Prostate gland (tissue), 2 donors: ENCODE measurements at regions not wholly inside any gene's neighbourhood (a gene's known extent, or its start where the extent isn't known, plus 50 kb on each side); places are given as distances from the start of the nearest gene placed in this dataset.
A peak's percentile ranks its signal among the peaks of the same experiment; 100 is the strongest.

Source experiments
- DNase-seq: peaks from one replicate; pipeline ENCODE4 v3.0.0-alpha.2; 2019; ENCODE audit warnings: low spot score
- H3K27ac ChIP-seq, 2 donors: fragments of 200-600 bp; sonication (generic); 2 replicates each; pipeline ENCODE4 v1.5.1; 2017 to 2019
- H3K27me3 ChIP-seq: fragments of 200-600 bp; sonication (generic); replicated peaks from 2 replicates; pipeline ENCODE4 v1.5.1; 2019; ENCODE audit not compliant: insufficient read depth
- H3K36me3 ChIP-seq, 2 donors: fragments of 200-600 bp; sonication (generic); 1 replicate in 1 of 2; 2 replicates in 1 of 2; pipeline versions ENCODE4 v1.5.1 to v1.8.1; 2017 to 2019
- H3K4me1 ChIP-seq: fragments of 200-600 bp; sonication (generic); replicated peaks from 2 replicates; pipeline ENCODE4 v1.5.1; 2019
- H3K4me3 ChIP-seq, 2 donors: fragments of 200-600 bp; sonication (generic); 2 replicates each; pipeline ENCODE4 v1.5.1; 2017 to 2019
- H3K9me3 ChIP-seq: fragments of 200-600 bp; sonication (generic); 2 replicates; pipeline ENCODE4 v1.5.1; 2017
- POLR2A ChIP-seq: fragments of 450-650 bp; IDR thresholded peaks from one replicate; pipeline ENCODE4 v1.6.1; 2016; ENCODE audit warnings: antibody characterized with exemption, mild to moderate bottlenecking
- POLR2AphosphoS5 ChIP-seq: sonication (generic); formaldehyde crosslinking; IDR thresholded peaks from one replicate; pipeline ENCODE4 v1.6.1; 2017; ENCODE audit warnings: antibody characterized with exemption
- WGBS: methylation state at CpG from one replicate; pipeline ENCODE4 v1.1.5; 2018; 5-methylcytosine and 5-hydroxymethylcytosine counted together
- intact Hi-C: fragments of 100-400 bp; cut with DNase I; formaldehyde crosslinking; loops from one replicate; pipeline ENCODE4 v1.14.2; 2022
- TF ChIP-seq, protein P1 (sequence below), 4 experiments: fragments of 200-600 bp in 2 of 4; fragments of 450-650 bp in 2 of 4; sonication (generic) in 2 of 4; IDR thresholded peaks; 1 replicate in 3 of 4; 2 replicates in 1 of 4; pipeline ENCODE4 v1.5.1; 2016 to 2019; ENCODE audit warnings: antibody characterized with exemption in 4 of 4, mild to moderate bottlenecking in 2 of 4, moderate library complexity in 2 of 4

DNA sequence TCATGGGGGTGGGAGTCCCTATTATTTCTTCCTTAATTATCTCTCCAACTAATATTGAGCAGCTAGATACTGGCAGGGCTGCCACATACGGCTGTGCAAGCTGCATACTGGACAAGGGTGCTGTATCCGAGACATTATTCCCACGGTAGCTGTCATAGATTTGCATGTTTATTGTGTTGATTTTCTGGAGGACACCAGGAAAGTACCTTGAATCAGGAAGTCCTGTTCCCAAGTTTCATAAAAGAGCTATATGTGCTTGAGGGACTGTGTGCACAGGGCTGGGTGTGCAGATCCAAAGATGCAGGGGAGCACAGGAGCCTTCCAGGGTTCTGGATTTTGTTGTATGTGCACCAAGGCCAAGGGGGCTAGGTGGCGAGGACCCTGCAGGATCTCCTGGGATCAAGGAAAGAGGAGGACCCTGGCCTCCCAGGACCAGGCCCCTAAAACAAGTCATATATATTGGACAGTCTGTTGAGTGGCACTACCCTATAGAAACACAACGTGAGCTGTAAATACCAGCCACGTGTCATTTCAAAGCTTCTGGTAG is 119.2 kb upstream of the ALDH1A3 start:
- no peaks in the 10 kb centered on the region for H3K36me3 ChIP-seq
- no peaks in the 10 kb centered on the region for H3K9me3 ChIP-seq
- H3K4me3 ChIP-seq: no peak overlapping the region
- H3K4me1 ChIP-seq: peaks cover 11% of the 10 kb centered on the region
- WGBS: 68% methylated on average over 6 of the region's 6 CpGs
- DNase-seq: no peak
- H3K27me3 ChIP-seq: no peaks in the 10 kb centered on the region
- intact Hi-C loops: no loop called here
- peak overlapping the region; percentile 22 to 56 for H3K27ac ChIP-seq
- TF ChIP-seq, protein P1, sequence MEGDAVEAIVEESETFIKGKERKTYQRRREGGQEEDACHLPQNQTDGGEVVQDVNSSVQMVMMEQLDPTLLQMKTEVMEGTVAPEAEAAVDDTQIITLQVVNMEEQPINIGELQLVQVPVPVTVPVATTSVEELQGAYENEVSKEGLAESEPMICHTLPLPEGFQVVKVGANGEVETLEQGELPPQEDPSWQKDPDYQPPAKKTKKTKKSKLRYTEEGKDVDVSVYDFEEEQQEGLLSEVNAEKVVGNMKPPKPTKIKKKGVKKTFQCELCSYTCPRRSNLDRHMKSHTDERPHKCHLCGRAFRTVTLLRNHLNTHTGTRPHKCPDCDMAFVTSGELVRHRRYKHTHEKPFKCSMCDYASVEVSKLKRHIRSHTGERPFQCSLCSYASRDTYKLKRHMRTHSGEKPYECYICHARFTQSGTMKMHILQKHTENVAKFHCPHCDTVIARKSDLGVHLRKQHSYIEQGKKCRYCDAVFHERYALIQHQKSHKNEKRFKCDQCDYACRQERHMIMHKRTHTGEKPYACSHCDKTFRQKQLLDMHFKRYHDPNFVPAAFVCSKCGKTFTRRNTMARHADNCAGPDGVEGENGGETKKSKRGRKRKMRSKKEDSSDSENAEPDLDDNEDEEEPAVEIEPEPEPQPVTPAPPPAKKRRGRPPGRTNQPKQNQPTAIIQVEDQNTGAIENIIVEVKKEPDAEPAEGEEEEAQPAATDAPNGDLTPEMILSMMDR (IDR thresholded peaks at IDR 0.05): no peak
- peak; percentile 46 for TF ChIP-seq POLR2AphosphoS5

DNA sequence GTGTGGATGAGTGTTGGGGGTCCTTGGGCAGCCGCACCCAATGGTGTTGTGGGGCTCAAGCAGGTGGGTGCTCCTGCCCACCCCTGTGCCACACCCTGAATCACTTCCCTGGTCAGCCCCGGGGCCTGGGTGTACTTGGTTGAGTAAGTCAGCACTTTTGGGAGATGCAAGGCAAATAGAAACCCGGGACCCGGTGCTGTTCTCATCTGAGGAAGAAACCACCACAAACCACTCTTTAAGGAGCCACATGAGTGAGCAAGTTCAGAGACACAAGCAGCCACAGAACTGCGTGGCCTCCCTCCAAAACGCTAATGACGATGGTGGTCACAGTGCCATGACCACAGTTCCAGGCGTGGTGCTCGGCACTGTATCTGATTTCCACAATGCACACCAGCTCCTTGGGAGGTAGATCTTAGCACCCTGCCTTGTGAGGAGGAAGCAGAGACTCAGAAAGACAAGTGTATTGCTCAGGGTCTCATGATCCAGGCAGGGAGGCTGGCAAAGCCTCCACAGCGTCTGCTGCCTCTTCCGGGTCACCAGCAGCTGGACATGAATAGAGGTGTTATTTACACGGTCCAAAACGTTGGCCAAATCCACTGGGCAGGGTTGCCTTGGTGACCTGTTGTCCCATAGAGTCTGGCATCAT is 118.2 kb upstream of the ALDH1A3 start:
- DNase-seq: no peak
- intact Hi-C loops: no loop called here
- Histone ChIP-seq H3K36me3 (no peaks in the 10 kb centered on the region), H3K4me3 (no peak overlapping the region), H3K27ac (peak overlapping the region in 1 of 2 donors; percentile 56), H3K4me1 (peaks cover 11% of the 10 kb centered on the region), H3K9me3 (no peaks in the 10 kb centered on the region), H3K27me3 (no peaks in the 10 kb centered on the region)
- TF ChIP-seq, protein P1 (IDR thresholded peaks at IDR 0.05): no peak
- TF ChIP-seq POLR2A (no peak), POLR2AphosphoS5 (no peak)
- 85% methylated on average over 13 of the region's 13 CpGs for WGBS

DNA sequence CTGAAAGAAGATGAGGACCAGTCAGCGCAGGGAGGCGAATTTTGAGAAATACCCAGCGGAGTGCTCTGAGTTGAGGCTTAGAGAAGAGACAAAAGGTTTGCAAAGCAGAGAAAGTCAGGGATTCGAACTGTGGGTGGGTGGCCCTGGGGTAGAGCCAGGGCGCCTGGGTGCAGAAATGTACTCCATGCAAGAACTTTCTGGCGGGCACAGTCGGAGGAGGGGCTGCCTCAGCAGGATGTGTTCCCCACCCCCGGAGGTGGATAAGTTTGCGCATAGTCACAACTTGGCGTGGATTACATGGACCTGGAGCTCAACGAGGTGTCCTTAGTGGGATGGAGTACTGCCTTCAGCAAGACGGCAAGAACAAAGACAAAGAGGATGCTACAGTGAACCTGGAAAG is 117.3 kb upstream of the ALDH1A3 start:
- no peak overlapping the region for H3K27ac ChIP-seq
- H3K4me3 ChIP-seq: no peak overlapping the region
- 85% methylated on average over 12 of the region's 12 CpGs for WGBS
- H3K9me3 ChIP-seq: no peaks in the 10 kb centered on the region
- TF ChIP-seq, protein P1 (IDR thresholded peaks at IDR 0.05): no peak
- intact Hi-C loops: no loop called here
- no peak for DNase-seq
- H3K27me3 ChIP-seq: no peaks in the 10 kb centered on the region
- H3K36me3 ChIP-seq: no peaks in the 10 kb centered on the region
- peaks cover 11% of the 10 kb centered on the region for H3K4me1 ChIP-seq

DNA sequence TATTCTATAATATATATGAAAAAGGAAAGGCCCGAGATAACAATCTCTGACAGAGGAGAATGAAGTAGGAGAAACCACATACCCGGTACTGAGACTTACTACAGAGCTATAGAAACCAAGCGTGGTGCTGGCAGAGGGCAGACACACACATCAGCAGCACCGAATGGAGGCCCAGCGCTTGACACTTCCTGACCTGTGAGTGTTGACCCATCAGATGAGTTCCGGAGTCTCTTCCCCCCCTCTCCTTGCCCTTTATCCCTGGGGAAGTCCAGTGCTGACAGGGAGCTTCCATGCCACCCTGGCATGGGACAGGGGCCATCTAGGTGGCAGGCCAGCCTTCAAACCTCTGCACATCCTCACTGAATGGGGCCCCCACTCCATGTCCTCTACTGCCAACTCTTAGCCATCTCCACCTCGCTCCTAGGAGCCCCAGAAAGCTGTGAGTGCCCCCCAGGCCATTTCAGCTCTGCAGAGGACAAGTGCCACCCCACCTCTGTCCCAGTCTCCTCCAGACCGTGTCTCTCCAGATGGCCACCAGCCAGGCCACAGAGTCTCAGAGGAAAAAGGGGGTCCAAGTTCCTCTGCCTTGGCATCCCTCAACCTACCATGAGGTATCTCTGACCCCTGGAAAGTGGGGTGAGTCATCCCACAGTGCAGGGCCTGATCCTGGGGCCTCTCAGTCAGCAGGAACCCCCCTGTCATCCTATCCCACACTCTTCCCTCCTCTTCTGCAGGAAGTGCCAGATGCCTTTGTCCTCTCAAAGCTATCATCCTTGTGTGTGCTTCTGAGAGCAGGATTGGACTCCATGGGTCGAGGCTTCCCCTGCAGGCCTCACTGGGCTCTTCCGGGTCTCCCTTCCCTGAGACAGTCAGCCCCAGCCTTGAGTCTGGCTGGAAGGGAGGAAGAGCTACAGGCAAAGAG is 116.5 kb upstream of the ALDH1A3 start:
- Histone ChIP-seq H3K27ac (no peak overlapping the region), H3K27me3 (no peaks in the 10 kb centered on the region), H3K4me3 (no peak overlapping the region), H3K36me3 (no peaks in the 10 kb centered on the region), H3K9me3 (no peaks in the 10 kb centered on the region), H3K4me1 (peaks cover 11% of the 10 kb centered on the region)
- intact Hi-C loops: no loop called here
- no peak for DNase-seq
- WGBS: 86% methylated on average over 10 of the region's 10 CpGs
- TF ChIP-seq POLR2A (no peak), POLR2AphosphoS5 (no peak)
- TF ChIP-seq, protein P1 (IDR thresholded peaks at IDR 0.05): no peak
